Activated naive CD4-positive, alpha-beta T cell treated with anti-CD3 and anti-CD28 coated beads for 36 hours (primary cell): ENCODE measurements at regions not wholly inside any gene's neighbourhood (a gene's known extent, or its start where the extent isn't known, plus 50 kb on each side); places are given as distances from the start of the nearest gene placed in this dataset.
"Not testable (repeated sequence)": the region's sequence is repeated elsewhere in the genome, so short reads cannot be mapped to it uniquely, and the experiment has no call there.

Source experiments
- CTCF ChIA-PET: fragments of 350-600 bp; sonication (Branson Sonifier 250); formaldehyde crosslinking; loops from one replicate; lab custom pipeline; 2021; ENCODE audit warnings: antibody characterized with exemption; lab: Charles Lee
- DNase-seq: peaks from one replicate; pipeline ENCODE4 v3.0.0-alpha.2; 2020
- H3K27ac Mint-ChIP-seq: one replicate; pipeline ENCODE4 v1.8.0; 2021; ENCODE audit warnings: mild to moderate bottlenecking, mixed read lengths
- H3K27me3 Mint-ChIP-seq: one replicate; pipeline ENCODE4 v1.8.0; 2021; ENCODE audit warnings: low read depth, mixed read lengths
- H3K36me3 Mint-ChIP-seq: one replicate; pipeline ENCODE4 v1.8.0; 2021; ENCODE audit warnings: low read depth, mixed read lengths
- H3K4me1 Mint-ChIP-seq: one replicate; pipeline ENCODE4 v1.8.0; 2021; ENCODE audit warnings: low read depth, mixed read lengths
- H3K4me3 Mint-ChIP-seq: one replicate; pipeline ENCODE4 v1.8.0; 2021; ENCODE audit warnings: mild to moderate bottlenecking, moderate library complexity, mixed read lengths
- H3K9me3 Mint-ChIP-seq: one replicate; pipeline ENCODE4 v1.8.0; 2021; ENCODE audit warnings: mixed read lengths
- intact Hi-C: fragments of 100-400 bp; cut with micrococcal nuclease; formaldehyde crosslinking; loops from one replicate; pipeline ENCODE4 v1.15.1; 2023

DNA sequence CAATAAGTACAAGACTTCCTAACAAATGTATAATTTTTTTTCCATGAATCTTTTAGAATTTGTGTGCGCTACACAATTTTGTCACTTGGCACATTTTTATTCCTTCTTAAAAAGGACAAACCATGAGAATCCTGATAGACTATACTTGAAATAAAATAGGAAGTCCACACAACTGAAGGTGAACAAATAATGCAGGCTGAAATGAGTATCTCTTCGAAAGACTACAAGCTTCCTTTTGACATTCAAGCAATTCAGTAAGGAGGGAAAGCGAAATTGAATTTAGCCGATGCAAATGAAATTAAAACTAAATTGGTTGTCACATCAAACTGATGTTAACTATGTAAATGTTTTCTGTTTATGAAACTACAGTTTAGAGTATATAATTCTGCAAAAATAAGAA is 374.4 kb upstream of the CCNH start:
- CTCF ChIA-PET, result no interaction called here
- Mint-ChIP-seq H3K9me3 (no peaks in the 10 kb centered on the region), H3K27me3 (peaks cover 19% of the 10 kb centered on the region), H3K4me1 (no peaks in the 10 kb centered on the region), H3K27ac (no peak overlapping the region), H3K4me3 (no peak overlapping the region), H3K36me3 (no peaks in the 10 kb centered on the region)
- intact Hi-C loops, result no loop called here
- DNase-seq, result no peak

DNA sequence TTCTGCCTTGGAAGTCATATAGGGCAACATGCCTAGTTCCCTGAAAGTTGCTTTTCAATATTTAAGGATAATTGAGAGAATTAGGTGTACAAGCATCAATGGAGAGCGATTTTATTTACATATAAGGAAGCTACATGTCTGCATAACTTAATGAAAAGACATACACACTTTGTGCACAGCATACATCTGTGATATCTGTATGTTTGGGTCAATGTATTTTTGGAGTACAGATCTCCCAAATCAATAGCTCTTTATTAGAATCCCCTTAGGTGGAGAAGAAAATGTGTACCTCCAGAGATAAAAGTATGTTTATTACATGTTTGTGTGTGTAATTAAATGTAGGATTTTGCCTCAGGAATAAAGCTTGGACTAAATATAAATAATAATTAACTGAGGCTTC is 373.7 kb upstream of the CCNH start:
- Mint-ChIP-seq H3K4me3 (no peak overlapping the region), H3K27ac (no peak overlapping the region), H3K9me3 (no peaks in the 10 kb centered on the region), H3K4me1 (no peaks in the 10 kb centered on the region), H3K36me3 (no peaks in the 10 kb centered on the region), H3K27me3 (peaks cover 23% of the 10 kb centered on the region)
- DNase-seq, result no peak
- CTCF ChIA-PET, result interaction anchor here (0.6 kb wide), 1 partner anchor 744 kb away, joined by 3 read pairs; no protein-coding TSS in a partner anchor
- intact Hi-C loops, result no loop called here

- intact Hi-C loops, result no loop called here
- peaks cover 3% of the 10 kb centered on the region for H3K4me1 Mint-ChIP-seq
- H3K9me3 Mint-ChIP-seq, result no peaks in the 10 kb centered on the region
- H3K27ac Mint-ChIP-seq, result no peak overlapping the region
- peaks cover 27% of the 10 kb centered on the region for H3K27me3 Mint-ChIP-seq
- CTCF ChIA-PET, result interaction anchor here (0.6 kb wide), 1 partner anchor 745 kb away, joined by 3 read pairs; no protein-coding TSS in a partner anchor
- DNase-seq, result no peak
- H3K4me3 Mint-ChIP-seq, result no peak overlapping the region
- H3K36me3 Mint-ChIP-seq, result no peaks in the 10 kb centered on the region
Observed at GRCh38 chr5:87785554-87786335, 373.0 kb upstream of the CCNH start.

DNA sequence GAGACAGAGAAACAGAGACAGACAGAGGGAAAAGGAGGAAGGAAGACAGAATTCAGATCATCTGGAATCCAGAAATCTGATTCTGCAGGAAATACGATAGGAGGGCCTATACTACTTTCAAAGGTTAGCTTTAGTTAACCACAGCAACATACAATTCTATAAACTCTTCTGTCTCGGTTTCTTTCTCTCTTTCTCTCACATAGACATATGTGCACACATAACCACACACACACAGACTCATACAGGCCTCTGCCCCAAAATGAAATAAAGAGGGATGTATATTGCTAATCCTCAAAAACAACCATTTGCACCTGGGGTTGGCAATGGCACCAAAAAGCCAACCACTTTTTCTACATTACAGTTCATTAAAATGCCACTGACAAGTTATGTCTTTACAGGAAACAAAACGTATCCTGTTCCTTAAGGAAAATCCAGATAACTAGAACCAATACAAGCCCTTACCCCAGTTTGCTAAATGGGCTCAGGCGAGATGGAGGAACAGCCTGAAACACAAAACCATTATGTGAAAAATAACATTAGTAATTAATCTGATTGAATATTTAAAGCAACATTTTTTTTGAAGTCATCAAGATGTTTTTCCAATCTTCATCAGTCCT is 372.3 kb upstream of the CCNH start:
- intact Hi-C loops, result loop anchor here (5.0 kb wide), 2 partner anchors 358 to 1097 kb away; partner anchors contain the start of gene MEF2C
- no peak overlapping the region for H3K4me3 Mint-ChIP-seq
- no peaks in the 10 kb centered on the region for H3K9me3 Mint-ChIP-seq
- no peaks in the 10 kb centered on the region for H3K36me3 Mint-ChIP-seq
- H3K4me1 Mint-ChIP-seq, result peaks cover 3% of the 10 kb centered on the region
- peaks cover 27% of the 10 kb centered on the region for H3K27me3 Mint-ChIP-seq
- H3K27ac Mint-ChIP-seq, result no peak overlapping the region
- DNase-seq, result no peak
- CTCF ChIA-PET, result no interaction called here

DNA sequence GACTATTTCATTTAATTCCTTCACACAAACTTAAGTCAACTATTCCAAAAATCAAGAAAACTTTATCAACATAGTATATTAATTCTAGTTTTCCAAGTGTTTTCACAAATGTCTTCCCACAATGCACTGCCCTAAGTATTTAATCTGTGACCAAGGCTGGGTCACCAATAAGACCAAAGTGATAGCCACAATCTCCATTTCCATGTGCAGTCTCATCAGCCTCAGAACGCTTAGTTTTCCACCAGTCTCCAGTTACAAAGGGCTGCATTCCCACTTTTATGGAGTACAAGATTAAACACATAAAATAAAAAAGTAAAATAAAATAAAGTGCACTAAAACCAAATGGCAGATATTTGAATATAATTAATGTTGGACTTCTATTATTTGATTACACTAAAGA is 371.6 kb upstream of the CCNH start:
- no peak overlapping the region for H3K4me3 Mint-ChIP-seq
- DNase-seq, result no peak
- peaks cover 27% of the 10 kb centered on the region for H3K27me3 Mint-ChIP-seq
- peaks cover 3% of the 10 kb centered on the region for H3K4me1 Mint-ChIP-seq
- no peaks in the 10 kb centered on the region for H3K9me3 Mint-ChIP-seq
- H3K36me3 Mint-ChIP-seq, result no peaks in the 10 kb centered on the region
- CTCF ChIA-PET, result no interaction called here
- H3K27ac Mint-ChIP-seq, result no peak overlapping the region
- intact Hi-C loops, result loop anchor here (5.0 kb wide), 2 partner anchors 357 to 1098 kb away; partner anchors contain the start of gene MEF2C

DNA sequence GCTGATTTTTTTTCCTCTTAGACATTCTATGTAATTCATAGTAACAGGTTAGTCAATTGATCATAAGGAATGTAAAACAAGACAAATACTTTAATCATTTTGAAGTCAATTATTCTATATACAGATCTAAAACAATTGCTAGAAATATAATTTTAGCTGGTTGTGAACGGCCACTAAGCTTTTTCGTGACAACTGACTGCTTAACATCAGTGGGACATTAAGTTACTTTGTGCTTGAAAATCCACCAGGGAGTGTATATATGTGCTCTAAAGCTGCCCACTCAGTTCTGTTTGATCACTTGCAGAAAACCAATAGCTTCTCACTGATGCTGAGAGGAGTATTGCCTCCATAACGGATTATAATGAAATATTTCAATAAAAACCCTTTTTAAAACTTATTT is 370.2 kb upstream of the CCNH start:
- intact Hi-C loops, result loop anchor here (5.0 kb wide), 2 partner anchors 356 to 1099 kb away; partner anchors contain the start of gene MEF2C
- H3K27ac Mint-ChIP-seq, result no peak overlapping the region
- CTCF ChIA-PET, result interaction anchor here (0.7 to 4.1 kb wide), 6 partner anchors 14 to 943 kb away, joined by 3 to 31 read pairs (median 9); no protein-coding TSS in a partner anchor
- H3K4me1 Mint-ChIP-seq, result peaks cover 3% of the 10 kb centered on the region
- H3K4me3 Mint-ChIP-seq, result no peak overlapping the region
- H3K27me3 Mint-ChIP-seq, result peaks cover 27% of the 10 kb centered on the region
- no peak for DNase-seq
- H3K36me3 Mint-ChIP-seq, result no peaks in the 10 kb centered on the region
- H3K9me3 Mint-ChIP-seq, result no peaks in the 10 kb centered on the region

GRCh38 chr5:87781976-87782375 is 369.2 kb upstream of the CCNH start:
- intact Hi-C loops, result loop anchor here (1.0 to 5.0 kb wide), 6 partner anchors 355 to 1100 kb away; partner anchors contain the start of gene MEF2C
- DNase-seq, result no peak
- H3K4me3 Mint-ChIP-seq, result no peak overlapping the region
- no peaks in the 10 kb centered on the region for H3K36me3 Mint-ChIP-seq
- H3K9me3 Mint-ChIP-seq, result no peaks in the 10 kb centered on the region
- H3K27me3 Mint-ChIP-seq, result peaks cover 25% of the 10 kb centered on the region
- peaks cover 3% of the 10 kb centered on the region for H3K4me1 Mint-ChIP-seq
- H3K27ac Mint-ChIP-seq, result no peak overlapping the region
- CTCF ChIA-PET, result interaction anchor here (0.5 to 4.1 kb wide), 15 partner anchors 8 to 944 kb away, joined by 3 to 33 read pairs (median 4); no protein-coding TSS in a partner anchor

DNA sequence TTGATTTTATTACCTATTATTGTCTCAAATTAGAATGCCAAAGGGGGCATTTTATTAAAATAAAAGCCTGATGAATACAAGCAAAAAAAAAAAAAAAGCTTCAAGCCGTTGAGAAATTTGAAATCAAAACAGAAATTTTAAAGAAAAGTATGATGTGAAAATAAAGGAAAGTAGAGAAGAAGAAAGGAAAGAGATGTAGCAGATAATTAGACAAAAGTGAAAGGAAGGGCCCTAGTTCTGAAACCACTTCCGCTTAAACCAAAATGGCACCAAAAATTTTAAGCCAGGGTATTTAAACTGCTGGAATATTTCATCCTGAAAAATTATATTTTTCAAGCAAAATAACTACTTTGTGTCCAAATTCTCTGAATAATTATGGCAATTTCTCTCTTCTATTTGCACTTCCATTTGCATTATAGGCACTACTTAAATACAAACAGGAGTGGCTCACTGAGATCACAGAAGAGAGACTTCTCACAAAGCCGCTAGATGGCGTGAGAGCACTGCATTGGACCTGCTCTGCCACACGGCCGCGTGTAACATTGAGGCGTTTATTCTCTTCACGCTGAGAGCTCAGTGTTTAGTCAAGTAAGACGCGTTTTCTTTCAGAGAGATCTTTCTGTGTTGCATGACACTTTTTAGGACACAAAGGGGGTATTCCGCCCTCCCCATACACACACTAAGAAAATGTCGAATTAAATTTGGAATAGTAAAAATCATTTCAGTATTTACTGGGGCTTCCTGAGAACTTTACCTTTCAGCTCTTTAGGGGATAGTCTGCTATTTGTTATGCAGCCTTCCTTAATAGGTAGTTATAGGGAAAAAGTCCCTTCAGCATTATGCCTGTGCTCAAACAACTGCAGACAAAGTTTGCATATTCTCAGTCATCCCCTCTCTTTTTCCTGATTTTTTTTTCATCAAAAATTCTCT is 368.4 kb upstream of the CCNH start:
- H3K27ac Mint-ChIP-seq, result no peak overlapping the region
- H3K4me1 Mint-ChIP-seq, result peaks cover 3% of the 10 kb centered on the region
- intact Hi-C loops, result loop anchor here (1.0 to 5.0 kb wide), 6 partner anchors 354 to 1101 kb away; partner anchors contain the start of gene MEF2C
- H3K9me3 Mint-ChIP-seq, result no peaks in the 10 kb centered on the region
- peak; percentile 88 for DNase-seq
- CTCF ChIA-PET, result interaction anchor here (0.5 to 4.1 kb wide), 25 partner anchors 8 to 1334 kb away, joined by 3 to 33 read pairs (median 4); no protein-coding TSS in a partner anchor
- H3K27me3 Mint-ChIP-seq, result peaks cover 24% of the 10 kb centered on the region
- no peak overlapping the region for H3K4me3 Mint-ChIP-seq
- H3K36me3 Mint-ChIP-seq, result no peaks in the 10 kb centered on the region

GRCh38 chr5:87778876-87779275 is 366.1 kb upstream of the CCNH start:
- no peaks in the 10 kb centered on the region for H3K36me3 Mint-ChIP-seq
- H3K4me1 Mint-ChIP-seq, result peaks cover 3% of the 10 kb centered on the region
- H3K27ac Mint-ChIP-seq, result no peak overlapping the region
- H3K4me3 Mint-ChIP-seq, result no peak overlapping the region
- CTCF ChIA-PET, result interaction anchor here (0.7 kb wide), 1 partner anchor 503 kb away, joined by 3 read pairs; no protein-coding TSS in a partner anchor
- no peaks in the 10 kb centered on the region for H3K9me3 Mint-ChIP-seq
- no peak for DNase-seq
- peaks cover 19% of the 10 kb centered on the region for H3K27me3 Mint-ChIP-seq
- intact Hi-C loops, result no loop called here

GRCh38 chr5:87777877-87778276 is 365.1 kb upstream of the CCNH start:
- Mint-ChIP-seq H3K4me1 (peaks cover 3% of the 10 kb centered on the region), H3K36me3 (no peaks in the 10 kb centered on the region), H3K27ac (no peak overlapping the region), H3K9me3 (no peaks in the 10 kb centered on the region), H3K4me3 (no peak overlapping the region), H3K27me3 (peaks cover 21% of the 10 kb centered on the region)
- CTCF ChIA-PET, result no interaction called here
- DNase-seq, result no peak
- intact Hi-C loops, result no loop called here

DNA sequence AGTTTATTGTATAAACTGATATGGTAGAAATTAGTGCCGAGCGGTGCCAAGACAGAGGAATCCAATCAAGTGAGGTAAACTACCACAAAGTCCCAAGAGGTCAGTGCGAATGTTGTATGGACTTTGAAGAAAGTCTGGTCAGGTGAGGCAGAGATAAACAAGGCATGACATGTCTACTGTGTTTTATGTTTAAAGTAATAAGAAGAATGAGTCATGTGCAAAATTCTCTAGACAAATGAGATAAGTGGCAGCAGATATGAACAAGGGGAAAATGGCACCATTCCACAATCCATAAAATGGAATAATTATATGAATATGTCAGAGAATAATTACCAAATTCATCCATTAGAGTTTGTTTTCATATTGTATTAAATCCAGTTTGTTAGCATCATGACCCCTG is 364.1 kb upstream of the CCNH start:
- DNase-seq, result no peak
- H3K27ac Mint-ChIP-seq, result no peak overlapping the region
- H3K4me1 Mint-ChIP-seq, result peaks cover 3% of the 10 kb centered on the region
- peaks cover 16% of the 10 kb centered on the region for H3K27me3 Mint-ChIP-seq
- CTCF ChIA-PET, result no interaction called here
- no peaks in the 10 kb centered on the region for H3K9me3 Mint-ChIP-seq
- intact Hi-C loops, result no loop called here
- no peaks in the 10 kb centered on the region for H3K36me3 Mint-ChIP-seq
- no peak overlapping the region for H3K4me3 Mint-ChIP-seq

DNA sequence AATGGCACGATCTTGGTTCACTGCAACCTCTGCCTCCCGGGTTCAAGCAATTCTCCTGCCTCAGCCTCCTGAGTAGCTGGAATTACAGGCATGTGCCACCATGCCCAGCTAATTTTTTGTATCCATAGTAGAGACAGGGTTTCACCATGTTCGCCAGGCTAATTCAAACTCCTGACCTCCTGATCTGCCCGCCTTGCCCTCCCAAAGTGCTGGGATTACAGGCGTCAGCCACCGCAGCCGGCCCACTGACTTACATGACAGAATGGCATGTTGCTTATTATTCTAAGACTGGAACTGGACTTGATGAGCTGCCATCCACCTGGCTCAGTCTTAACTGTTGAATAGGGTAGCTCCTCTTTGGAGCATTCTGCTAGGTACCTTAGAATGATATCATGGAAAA is 363.6 kb upstream of the CCNH start:
- intact Hi-C loops, CTCF ChIA-PET, H3K4me1 Mint-ChIP-seq, H3K27ac Mint-ChIP-seq, H3K4me3 Mint-ChIP-seq, H3K9me3 Mint-ChIP-seq, H3K36me3 Mint-ChIP-seq, DNase-seq: not testable (repeated sequence)
- H3K27me3 Mint-ChIP-seq, result peaks cover 15% of the 10 kb centered on the region
